ENCODE measurements at regions not wholly inside any gene's neighbourhood (a gene's known extent, or its start where the extent isn't known, plus 50 kb on each side); places are given as distances from the start of the nearest gene placed in this dataset.

- DNase-seq (no peak), FAIRE-seq (no peak)
- Histone ChIP-seq H3K9ac (ENCODE audit: low read length in 3 of 3) (no peak overlapping the region), H3K4me1 (ENCODE audit: control insufficient read depth in 2 of 3, insufficient read depth in 2 of 3, low read depth in 1 of 3, low read length in 3 of 3) (no peaks in the 10 kb centered on the region), H3K27ac (ENCODE audit: low read depth in 2 of 2, low read length in 2 of 2) (no peak overlapping the region), H3K36me3 (ENCODE audit: control insufficient read depth in 2 of 3, insufficient read depth in 3 of 3, low read length in 3 of 3) (no peaks in the 10 kb centered on the region), H3K9me3 (ENCODE audit: control insufficient read depth in 2 of 3, insufficient read depth in 1 of 3, low read length in 3 of 3) (no peaks in the 10 kb centered on the region), H3K27me3 (ENCODE audit: control insufficient read depth, insufficient read depth, low read length) (no peaks in the 10 kb centered on the region), H3K4me3 (ENCODE audit: low read length in 3 of 3) (no peak overlapping the region)
- TF ChIP-seq CTCF (IDR thresholded peaks at IDR 0.05; ENCODE audit: borderline replicate concordance, extremely low read depth, insufficient read depth): no peak
- intact Hi-C loops (cut with DNase I): no loop called here
These were observed 221.2 kb upstream of the B3GAT1 start for GRCh38 chr11:134633276-134633675.

GRCh38 chr11:134632347-134633119 lies 220.5 kb upstream of the B3GAT1 start:
- FAIRE-seq (no peak), DNase-seq (no peak)

GRCh38 chr11:134630861-134631260 lies 218.8 kb upstream of the B3GAT1 start:
- Histone ChIP-seq H3K4me3 (ENCODE audit: low read length in 3 of 3) (no peak overlapping the region), H3K27ac (ENCODE audit: low read depth in 2 of 2, low read length in 2 of 2) (no peak overlapping the region), H3K9me3 (ENCODE audit: control insufficient read depth in 2 of 3, insufficient read depth in 1 of 3, low read length in 3 of 3) (no peaks in the 10 kb centered on the region), H3K36me3 (ENCODE audit: control insufficient read depth in 2 of 3, insufficient read depth in 3 of 3, low read length in 3 of 3) (no peaks in the 10 kb centered on the region), H3K27me3 (ENCODE audit: control insufficient read depth, insufficient read depth, low read length) (no peaks in the 10 kb centered on the region), H3K9ac (ENCODE audit: low read length in 3 of 3) (no peak overlapping the region), H3K4me1 (ENCODE audit: control insufficient read depth in 2 of 3, insufficient read depth in 2 of 3, low read depth in 1 of 3, low read length in 3 of 3) (no peaks in the 10 kb centered on the region)
- no peak for TF ChIP-seq CTCF (IDR thresholded peaks at IDR 0.05; ENCODE audit: borderline replicate concordance, extremely low read depth, insufficient read depth)
- DNase-seq: peak in 1 of 5 donors; percentile 26
- intact Hi-C loops (cut with DNase I): no loop called here
- FAIRE-seq: no peak

More at GRCh38 chr11:134632347-134633119, 220.5 kb upstream of the B3GAT1 start:
- no peaks in the 10 kb centered on the region for H3K36me3 ChIP-seq (ENCODE audit: control insufficient read depth in 2 of 3, insufficient read depth in 3 of 3, low read length in 3 of 3)
- H3K4me1 ChIP-seq (ENCODE audit: control insufficient read depth in 2 of 3, insufficient read depth in 2 of 3, low read depth in 1 of 3, low read length in 3 of 3): no peaks in the 10 kb centered on the region
- H3K27ac ChIP-seq (ENCODE audit: low read depth in 2 of 2, low read length in 2 of 2): no peak overlapping the region
- no peak for TF ChIP-seq CTCF (IDR thresholded peaks at IDR 0.05; ENCODE audit: borderline replicate concordance, extremely low read depth, insufficient read depth)
- no peaks in the 10 kb centered on the region for H3K27me3 ChIP-seq (ENCODE audit: control insufficient read depth, insufficient read depth, low read length)
- intact Hi-C loops (cut with DNase I): no loop called here
- no peak overlapping the region for H3K4me3 ChIP-seq (ENCODE audit: low read length in 3 of 3)
- no peaks in the 10 kb centered on the region for H3K9me3 ChIP-seq (ENCODE audit: control insufficient read depth in 2 of 3, insufficient read depth in 1 of 3, low read length in 3 of 3)
- no peak overlapping the region for H3K9ac ChIP-seq (ENCODE audit: low read length in 3 of 3)
